ENCODE measurements at regions not wholly inside any gene's neighbourhood (a gene's known extent, or its start where the extent isn't known, plus 50 kb on each side); places are given as distances from the start of the nearest gene placed in this dataset.

DNA sequence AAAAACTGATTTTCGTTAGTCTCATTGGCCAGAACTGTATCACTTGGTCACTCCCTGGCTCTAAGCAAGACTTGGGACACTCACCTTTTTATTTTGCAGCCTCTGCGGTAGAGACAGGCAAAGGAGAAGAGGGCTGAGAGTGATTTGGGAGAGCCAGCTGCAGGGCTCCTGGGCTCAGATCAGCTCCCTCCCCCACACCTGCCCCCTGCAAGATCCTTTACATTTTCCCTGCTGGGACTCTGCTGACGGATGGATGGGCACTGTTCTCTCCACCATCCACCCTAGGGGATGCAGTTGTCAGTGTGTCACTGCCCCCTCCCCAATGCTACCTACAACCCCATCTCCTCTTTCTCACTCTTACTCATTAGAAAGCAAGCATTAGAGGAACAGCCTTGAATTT is 301.1 kb upstream of the KAZN start:
- DNase-seq (ENCODE audit: extremely low read depth, insufficient read length), result no peak
- no peak overlapping the region for H3K4me3 ChIP-seq (replicated peaks; ENCODE audit: low read depth, low read length)
- H3K27me3 ChIP-seq (replicated peaks; ENCODE audit: control insufficient read depth, insufficient read depth, low read length), result no peaks in the 10 kb centered on the region; the same call in 1 of the 2 replicates
- TF ChIP-seq, protein P1, sequence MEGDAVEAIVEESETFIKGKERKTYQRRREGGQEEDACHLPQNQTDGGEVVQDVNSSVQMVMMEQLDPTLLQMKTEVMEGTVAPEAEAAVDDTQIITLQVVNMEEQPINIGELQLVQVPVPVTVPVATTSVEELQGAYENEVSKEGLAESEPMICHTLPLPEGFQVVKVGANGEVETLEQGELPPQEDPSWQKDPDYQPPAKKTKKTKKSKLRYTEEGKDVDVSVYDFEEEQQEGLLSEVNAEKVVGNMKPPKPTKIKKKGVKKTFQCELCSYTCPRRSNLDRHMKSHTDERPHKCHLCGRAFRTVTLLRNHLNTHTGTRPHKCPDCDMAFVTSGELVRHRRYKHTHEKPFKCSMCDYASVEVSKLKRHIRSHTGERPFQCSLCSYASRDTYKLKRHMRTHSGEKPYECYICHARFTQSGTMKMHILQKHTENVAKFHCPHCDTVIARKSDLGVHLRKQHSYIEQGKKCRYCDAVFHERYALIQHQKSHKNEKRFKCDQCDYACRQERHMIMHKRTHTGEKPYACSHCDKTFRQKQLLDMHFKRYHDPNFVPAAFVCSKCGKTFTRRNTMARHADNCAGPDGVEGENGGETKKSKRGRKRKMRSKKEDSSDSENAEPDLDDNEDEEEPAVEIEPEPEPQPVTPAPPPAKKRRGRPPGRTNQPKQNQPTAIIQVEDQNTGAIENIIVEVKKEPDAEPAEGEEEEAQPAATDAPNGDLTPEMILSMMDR (IDR thresholded peaks at IDR 0.05; ENCODE audit: insufficient read depth, low read length, poor library complexity, severe bottlenecking), result no peak
- H3K36me3 ChIP-seq (ENCODE audit: control insufficient read depth, insufficient read depth, low read length), result no peaks in the 10 kb centered on the region

DNA sequence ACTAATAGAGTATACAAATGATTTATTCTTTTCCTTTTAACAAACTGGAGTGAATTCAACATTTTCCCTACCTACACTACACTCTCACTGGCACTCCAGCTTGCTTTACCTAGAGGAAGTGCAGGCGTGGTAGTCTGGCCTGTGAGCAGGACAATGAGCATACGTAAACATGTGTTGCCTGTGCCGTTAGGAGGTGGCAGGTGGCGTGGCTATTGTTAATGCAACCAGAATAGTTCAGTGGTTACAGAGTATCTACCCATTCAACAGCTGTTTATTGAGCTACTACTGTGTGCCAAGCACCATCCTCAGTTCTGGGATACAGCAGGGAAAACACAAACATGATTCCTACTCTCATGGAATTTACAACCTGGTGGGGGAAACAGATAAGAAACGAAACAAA is 299.7 kb upstream of the KAZN start:
- DNase-seq (ENCODE audit: extremely low read depth, insufficient read length), result no peak
- Histone ChIP-seq H3K27me3 (replicated peaks; ENCODE audit: control insufficient read depth, insufficient read depth, low read length) (no peaks in the 10 kb centered on the region; the same call in 1 of the 2 replicates), H3K4me3 (replicated peaks; ENCODE audit: low read depth, low read length) (no peak overlapping the region), H3K36me3 (ENCODE audit: control insufficient read depth, insufficient read depth, low read length) (no peaks in the 10 kb centered on the region)
- TF ChIP-seq, protein P1 (IDR thresholded peaks at IDR 0.05; ENCODE audit: insufficient read depth, low read length, poor library complexity, severe bottlenecking), result no peak

DNA sequence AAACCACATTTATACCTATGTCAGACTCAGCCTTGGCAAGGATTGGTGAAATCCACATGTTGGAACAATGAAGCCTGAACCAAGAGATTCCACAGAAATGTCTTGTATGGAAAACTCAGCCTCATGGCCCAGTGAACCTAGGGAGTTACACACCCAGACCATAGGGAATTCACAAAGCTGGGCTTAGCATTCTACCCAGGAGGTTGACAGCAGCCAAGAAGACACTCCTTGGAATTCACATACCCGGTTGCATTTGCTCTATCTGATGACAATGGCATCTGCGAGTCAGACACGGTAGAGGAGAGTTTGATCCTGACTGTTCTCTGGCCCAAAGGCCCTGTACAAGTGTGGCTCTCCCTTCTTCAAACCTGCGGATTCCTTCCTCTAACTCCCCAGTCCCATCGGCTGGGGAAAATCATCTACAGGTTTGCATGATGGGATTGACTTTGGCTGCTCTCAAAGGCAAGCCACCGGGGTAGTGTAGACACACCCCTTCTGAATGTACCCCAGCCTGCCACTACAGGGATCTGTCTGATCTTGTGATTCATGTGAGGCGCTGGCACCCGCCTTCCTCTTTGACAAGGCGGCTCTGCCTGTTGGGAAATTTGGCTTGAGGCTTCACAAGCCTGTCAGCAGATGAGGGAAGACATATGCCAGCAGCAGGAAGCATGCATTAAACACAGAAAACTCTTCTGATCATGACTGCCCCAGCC is 297.3 kb upstream of the KAZN start:
- no peak overlapping the region for H3K4me3 ChIP-seq (replicated peaks; ENCODE audit: low read depth, low read length)
- H3K27me3 ChIP-seq (replicated peaks; ENCODE audit: control insufficient read depth, insufficient read depth, low read length), result no peaks in the 10 kb centered on the region; the same call in 1 of the 2 replicates
- no peak for DNase-seq (ENCODE audit: extremely low read depth, insufficient read length)
- TF ChIP-seq, protein P1 (IDR thresholded peaks at IDR 0.05; ENCODE audit: insufficient read depth, low read length, poor library complexity, severe bottlenecking), result no peak
- H3K36me3 ChIP-seq (ENCODE audit: control insufficient read depth, insufficient read depth, low read length), result no peaks in the 10 kb centered on the region

DNA sequence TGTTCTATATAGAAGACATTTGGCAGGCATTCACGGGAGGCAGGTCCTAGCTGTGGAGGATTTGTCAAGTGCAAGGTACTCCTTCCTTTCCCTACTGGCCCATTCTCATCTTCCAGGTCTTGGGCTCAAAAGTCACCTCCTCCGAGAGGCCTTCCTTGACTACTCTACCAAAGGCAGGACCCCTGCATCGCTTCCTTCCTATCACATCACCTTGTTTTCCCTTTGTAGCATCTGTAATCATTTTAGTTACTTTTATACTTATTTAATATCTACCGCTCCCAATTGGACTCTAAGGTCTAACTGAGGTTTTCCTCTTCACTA is 296.8 kb upstream of the KAZN start:
- TF ChIP-seq, protein P1 (IDR thresholded peaks at IDR 0.05; ENCODE audit: insufficient read depth, low read length, poor library complexity, severe bottlenecking), result no peak

DNA sequence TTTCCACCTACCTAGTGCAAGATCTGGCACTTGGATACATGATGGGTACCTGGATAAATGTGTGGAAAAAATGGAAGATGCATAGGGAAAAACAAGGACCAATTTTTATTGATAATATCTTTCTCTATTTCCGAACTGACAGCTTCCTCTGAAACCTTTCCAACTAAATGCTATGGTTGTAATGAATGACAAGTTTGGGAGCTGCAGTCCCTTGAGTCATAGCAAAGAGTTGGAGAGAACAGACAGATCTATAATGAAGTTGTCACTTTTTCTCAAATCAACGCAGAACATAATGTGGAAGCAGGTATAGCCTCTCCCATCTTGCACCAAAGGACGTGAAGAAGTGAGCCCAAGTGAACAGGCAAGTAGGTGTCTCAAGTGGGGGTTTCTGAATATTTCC is 296.5 kb upstream of the KAZN start:
- H3K36me3 ChIP-seq (ENCODE audit: control insufficient read depth, insufficient read depth, low read length), result no peaks in the 10 kb centered on the region
- no peak for DNase-seq (ENCODE audit: extremely low read depth, insufficient read length)
- no peak overlapping the region for H3K4me3 ChIP-seq (replicated peaks; ENCODE audit: low read depth, low read length)
- H3K27me3 ChIP-seq (replicated peaks; ENCODE audit: control insufficient read depth, insufficient read depth, low read length), result no peaks in the 10 kb centered on the region; the same call in 1 of the 2 replicates
- TF ChIP-seq, protein P1 (IDR thresholded peaks at IDR 0.05; ENCODE audit: insufficient read depth, low read length, poor library complexity, severe bottlenecking), result no peak

More for the DNA sequence above, 296.8 kb upstream of the KAZN start:
- H3K4me3 ChIP-seq (replicated peaks; ENCODE audit: low read depth, low read length), result no peak overlapping the region
- H3K36me3 ChIP-seq (ENCODE audit: control insufficient read depth, insufficient read depth, low read length), result no peaks in the 10 kb centered on the region
- no peaks in the 10 kb centered on the region; the same call in 1 of the 2 replicates for H3K27me3 ChIP-seq (replicated peaks; ENCODE audit: control insufficient read depth, insufficient read depth, low read length)
- DNase-seq (ENCODE audit: extremely low read depth, insufficient read length), result no peak
